Activated gamma-delta T cell treated with anti-CD3 and anti-CD28 coated beads, Interleukin-2, amount 50 U/mL, for 16 hours (primary cell): ENCODE measurements at regions not wholly inside any gene's neighbourhood (a gene's known extent, or its start where the extent isn't known, plus 50 kb on each side); places are given as distances from the start of the nearest gene placed in this dataset.
"Not testable (repeated sequence)": the region's sequence is repeated elsewhere in the genome, so short reads cannot be mapped to it uniquely, and the experiment has no call there.

Experiments used
- DNase-seq: peaks from one replicate; pipeline ENCODE4 v3.0.0-alpha.2; 2020; ENCODE audit warnings: low read depth

DNA sequence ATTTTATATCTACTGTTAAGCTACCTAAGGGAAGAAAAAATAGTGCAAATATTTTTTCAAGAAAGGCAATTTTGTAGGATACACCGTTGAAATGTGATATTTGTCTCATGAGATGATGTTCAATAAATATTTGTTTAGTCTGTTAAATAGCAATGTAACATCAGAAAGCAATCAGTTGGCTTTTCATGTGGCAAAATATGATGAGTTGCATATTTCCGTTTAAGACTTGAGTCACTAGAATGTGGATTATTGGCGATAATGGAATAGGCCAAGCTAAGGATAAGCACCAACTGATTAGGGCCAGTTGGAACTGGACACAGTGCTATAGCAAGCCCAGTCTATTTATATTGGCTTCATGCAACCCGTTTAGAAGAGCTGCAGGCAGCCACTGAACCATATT, 250.4 kb upstream of the SLC16A7 start:
- DNase-seq: no peak

DNA sequence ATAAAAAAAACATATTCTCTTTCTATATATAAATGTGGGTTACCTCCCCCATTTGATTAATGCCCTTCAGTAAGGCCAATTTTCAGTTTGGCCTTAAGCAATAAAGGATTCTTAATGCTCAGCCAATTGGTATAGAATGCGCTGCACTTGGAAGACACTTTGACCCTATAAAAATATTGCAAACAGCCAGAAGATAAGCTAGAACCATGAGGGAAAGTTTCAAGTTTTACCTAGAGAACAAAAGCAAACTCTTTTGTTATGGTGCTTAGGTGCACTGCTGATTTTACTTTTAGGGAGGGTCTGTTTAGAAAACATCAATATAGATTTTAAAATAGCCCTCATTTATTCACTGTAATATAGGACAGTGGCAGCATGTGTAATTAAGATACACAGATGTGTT, 251.6 kb upstream of the SLC16A7 start:
- no peak for DNase-seq

DNA sequence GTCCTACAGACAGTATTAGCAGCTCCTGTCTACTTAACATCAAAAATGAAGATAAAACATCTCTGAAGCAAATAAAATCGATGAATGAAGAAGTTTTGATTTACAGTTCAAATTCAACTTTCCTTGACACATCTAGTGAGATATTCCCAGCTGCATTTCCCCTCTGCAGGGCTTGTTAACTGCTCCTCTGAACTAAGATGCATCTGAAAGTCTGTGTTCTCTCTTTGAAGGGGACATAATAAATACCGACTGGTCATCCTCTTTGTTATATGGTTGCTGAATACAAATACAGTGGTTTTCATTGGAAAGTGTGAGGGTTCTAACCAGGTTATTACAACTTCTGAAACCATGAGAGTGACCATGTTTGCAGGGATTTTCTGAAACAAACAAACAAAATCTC, 266.4 kb upstream of the SLC16A7 start:
- no peak for DNase-seq

DNA sequence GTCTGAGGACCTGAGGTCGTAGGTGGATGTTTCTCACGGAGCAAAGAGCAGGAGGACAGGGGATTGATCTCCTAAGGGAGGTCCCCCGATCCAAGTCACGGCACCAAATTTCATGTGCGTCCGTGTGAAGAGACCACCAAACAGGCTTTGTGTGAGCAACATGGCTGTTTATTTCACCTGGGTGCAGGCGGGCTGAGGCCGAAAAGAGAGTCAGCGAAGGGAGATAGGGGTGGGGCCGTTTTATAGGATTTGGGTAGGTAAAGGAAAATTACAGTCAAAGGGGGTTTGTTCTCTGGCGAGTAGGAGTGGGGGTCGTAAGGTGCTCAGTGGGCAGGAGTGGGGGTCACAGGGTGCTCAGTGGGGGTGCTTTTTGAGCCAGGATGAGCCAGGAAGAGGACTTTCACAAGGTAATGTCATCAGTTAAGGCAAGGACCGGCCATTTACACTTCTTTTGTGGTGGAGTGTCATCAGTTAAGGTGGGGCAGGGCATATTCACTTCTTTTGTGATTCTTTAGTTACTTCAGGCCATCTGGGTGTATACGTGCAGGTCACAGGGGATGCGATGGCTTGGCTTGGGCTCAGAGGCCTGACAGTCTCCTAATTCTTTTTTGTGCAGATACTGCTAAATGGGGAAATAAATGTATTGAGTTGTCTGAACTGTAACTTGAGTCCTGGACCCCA, 267.3 kb upstream of the SLC16A7 start:
- not testable (repeated sequence) for DNase-seq

DNA sequence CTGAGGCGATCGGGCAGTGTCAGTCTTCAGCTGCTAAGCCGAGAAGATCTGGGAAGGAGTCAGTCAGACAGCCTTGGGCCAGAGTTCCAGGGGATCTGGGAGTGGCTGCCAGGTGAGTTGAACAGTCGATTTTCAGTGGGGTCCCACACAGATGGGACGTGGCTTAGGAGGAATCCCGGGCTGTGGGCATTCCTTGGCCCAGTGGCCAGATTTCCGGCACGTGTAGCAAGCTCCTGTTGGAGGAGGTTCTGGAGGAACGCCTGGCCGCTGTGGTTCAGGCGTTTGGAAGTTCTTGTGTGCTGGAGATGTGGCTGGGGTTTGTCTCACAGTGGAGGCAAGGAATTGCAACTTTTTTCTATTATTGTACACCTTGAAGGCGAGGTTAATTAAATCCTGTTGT, 269.4 kb upstream of the SLC16A7 start:
- DNase-seq: not testable (repeated sequence)

DNA sequence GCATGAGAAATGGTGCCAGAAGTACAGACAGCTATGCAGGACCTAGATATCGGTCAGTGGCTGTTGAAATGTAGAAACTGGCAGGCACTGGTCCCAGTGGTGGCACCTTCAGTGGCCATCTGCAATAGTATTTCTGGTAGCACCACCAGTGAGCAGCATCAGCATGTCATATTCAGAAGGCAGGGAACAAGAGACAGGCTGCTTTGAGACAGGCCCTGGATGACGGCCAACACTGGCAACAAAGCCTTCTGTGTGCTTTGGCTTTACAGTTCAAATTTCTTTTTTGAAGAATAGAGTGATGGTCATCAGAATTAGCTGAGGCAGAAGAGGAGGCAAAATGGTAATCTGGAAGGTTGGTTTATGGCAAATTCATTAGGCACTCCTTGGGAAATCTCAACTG, 273.4 kb upstream of the SLC16A7 start:
- DNase-seq: no peak

DNA sequence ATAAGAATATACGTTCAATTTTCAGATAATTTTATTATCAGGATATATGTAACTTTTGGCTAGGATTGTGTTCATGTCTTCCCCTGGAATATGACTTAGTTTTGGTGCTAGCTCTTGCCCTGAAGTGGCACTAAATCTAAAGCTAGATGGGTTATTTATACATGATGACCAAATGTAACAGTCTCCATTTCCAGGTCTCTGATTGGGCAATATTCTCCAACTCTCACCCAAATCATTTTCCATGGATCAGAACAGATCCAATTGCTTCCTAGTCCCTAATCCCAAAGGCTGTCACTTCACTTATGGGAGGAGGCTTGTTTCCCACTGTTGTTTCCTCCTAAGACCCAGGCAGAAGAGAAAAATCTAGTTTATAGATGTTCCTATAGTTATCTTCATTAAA, 274.6 kb upstream of the SLC16A7 start:
- no peak for DNase-seq

DNA sequence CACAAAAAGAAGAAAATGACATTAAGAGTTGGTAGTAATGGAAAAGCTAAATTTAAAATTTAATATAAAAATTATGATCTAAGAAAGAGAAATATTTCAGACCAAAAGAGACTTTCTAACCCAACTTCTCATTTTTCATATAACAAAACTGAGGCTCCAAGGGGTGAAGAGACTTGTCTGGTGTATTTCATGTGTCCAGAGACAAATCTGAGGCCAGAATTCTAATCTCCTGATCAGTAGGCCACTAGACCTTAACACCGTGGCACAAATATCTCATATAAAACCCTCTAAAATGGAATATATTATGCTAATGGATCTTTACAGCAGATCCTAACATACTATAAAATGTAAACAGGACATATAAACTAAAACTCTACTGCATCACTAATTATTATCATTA, 275.7 kb upstream of the SLC16A7 start:
- no peak for DNase-seq

DNA sequence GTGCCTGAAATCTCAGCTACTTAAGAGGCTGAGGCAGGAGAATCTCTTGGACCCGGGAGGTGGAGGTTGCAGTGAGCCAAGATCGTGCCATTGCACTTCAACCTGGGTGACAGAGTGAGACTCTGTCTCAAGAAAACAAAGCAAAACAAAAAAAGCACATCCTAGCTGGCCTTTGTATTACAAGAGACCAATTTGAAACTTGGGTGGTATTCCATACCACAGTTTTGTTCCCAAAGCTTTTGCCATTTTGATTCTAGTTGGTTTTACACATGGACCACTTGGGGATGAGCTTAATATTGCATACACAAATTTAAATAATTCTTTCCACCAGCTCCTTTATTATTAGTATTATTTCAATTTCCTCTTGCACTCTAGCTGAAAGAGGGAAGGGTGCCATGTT, 276.9 kb upstream of the SLC16A7 start:
- DNase-seq: no peak

DNA sequence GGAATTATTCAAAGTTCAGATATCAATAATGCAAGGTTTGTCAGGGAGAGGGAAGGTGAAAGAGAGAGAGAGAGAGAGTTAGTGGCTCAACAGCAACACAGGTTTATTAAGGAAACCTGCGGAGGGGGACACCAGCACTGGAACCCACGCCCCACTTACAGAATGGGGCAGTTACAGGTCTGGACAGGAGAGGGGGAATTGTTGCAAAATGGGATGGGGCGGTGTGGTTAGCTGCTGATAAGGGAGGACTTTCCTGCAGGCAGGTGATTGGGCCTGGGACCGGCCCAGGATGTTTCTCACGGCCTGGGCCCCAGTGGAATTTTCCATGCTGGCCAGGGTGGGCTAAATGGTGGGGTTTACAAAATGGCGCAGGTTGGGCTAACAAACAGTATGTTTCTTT, 278.2 kb upstream of the SLC16A7 start:
- DNase-seq: no peak

DNA sequence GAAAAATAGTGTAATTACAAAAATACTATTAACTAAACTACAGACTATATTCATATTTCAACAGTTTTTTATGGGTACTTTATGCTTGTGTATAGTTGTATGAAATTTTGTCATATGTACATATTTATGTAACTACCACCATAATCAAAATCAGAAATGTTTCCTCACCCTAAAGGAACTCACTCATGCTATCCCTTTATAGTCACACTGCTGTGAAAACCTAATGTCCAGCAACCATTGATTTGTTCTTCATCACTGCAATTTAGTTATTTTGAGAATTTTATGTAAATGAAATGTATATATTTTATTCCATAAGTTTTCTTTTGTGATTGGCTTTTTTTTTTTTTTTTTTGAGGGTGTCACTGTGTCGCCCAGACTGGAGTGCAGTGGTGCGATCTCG, 278.9 kb upstream of the SLC16A7 start:
- DNase-seq: no peak

DNA sequence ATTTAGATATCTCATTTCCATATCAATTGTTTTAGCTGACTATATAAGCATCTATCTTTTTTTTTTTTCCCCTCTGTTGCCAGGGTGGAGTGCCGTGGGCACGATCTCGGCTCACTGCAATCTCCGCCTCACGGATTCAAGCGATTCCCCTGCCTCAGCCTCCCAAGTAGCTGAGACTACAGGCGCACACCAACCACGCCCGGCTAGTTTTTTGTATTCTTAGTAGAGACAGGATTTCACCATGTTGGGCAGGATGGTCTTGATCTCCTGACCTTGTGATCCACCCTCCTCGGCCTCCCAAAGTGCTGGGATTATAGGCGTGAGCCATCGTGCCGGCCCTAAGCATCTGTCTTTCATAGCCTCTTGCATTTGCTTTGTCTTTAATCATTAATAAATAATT, 279.5 kb upstream of the SLC16A7 start:
- DNase-seq: not testable (repeated sequence)

DNA sequence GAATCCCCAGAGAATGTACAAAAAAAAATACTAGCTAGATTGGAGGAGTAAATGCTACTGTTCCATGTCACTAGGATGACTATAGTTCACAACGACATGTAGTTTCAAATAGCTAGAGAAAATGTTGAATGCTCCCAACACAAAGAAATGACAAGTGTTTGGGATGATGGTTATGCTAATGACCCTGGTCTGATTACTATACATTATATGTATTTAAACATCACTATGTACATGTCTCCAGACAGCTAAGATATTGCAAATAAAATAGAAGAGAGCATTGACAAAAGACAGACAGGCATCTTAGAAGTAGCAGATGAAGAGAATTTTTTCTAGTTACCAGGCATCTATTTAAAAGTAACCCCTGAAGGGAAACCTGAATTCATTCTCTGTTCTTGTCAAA, 281.6 kb upstream of the SLC16A7 start:
- DNase-seq: no peak

DNA sequence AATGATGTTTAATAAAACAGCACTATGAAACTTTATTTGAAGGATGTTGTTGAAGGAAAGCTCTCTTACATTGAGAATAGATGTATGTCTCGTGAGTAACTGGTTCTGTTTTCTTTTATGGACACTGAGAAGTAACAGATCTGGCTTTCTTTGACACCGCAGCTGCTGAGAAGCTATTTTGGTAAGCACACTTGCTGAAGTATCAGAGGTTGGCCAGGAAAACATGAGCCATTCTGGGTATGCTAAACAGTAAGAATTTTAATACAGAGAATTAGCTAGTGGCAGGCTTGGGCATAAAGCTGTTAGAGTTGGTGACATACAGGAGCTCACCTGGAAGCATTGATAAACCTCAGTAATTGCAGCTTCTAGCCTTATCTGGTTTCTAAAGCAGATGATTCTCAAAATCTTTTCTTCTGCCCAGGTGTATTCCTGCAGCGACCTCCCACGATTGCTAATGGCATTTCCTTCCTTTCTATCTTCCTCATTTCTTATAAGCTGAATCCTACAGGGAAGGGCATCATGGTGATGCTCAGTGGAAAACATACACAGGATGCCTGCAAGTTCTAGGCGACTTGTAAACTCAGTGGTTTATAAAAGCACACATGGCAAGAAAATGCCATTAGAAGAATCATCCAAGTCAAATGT, 291.6 kb upstream of the SLC16A7 start:
- no peak for DNase-seq

DNA sequence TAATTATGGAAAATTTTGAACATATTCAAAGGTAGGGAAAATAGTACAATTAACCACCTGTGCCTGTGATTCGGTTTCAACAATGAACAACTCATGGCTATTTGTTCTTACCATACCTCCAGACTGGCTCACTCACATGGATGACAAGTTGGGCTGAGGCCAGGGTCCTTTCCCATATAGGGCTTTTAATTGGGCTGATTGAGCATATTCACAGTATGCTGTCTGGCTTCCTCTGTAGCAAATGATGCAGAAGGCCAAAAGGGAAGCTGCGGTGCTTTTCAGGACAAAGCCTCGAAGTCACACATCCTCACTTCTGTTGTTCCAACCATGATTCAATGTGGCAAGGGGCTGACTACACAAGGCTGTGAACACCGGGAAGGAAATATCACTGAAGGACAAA, 297.5 kb upstream of the SLC16A7 start:
- no peak for DNase-seq

DNA sequence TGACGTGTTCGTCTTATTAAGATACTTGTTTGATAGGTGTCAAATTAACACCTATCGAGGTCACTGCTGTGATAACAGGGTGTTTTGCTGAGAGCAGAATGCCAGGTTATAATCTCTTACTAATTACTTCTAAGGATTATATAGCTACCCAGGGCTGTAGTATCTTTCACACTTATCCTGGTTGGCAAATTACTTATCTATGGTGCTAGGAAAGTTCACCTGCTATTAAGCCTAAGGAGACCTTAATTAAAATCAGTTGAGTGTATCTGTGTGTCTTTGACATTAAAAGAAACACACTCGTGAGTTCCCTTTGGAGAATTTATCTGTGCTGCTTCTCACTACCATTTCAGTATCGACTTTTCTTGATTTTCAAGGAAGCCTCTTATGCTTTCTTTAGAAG, 301.6 kb upstream of the SLC16A7 start:
- DNase-seq: no peak

DNA sequence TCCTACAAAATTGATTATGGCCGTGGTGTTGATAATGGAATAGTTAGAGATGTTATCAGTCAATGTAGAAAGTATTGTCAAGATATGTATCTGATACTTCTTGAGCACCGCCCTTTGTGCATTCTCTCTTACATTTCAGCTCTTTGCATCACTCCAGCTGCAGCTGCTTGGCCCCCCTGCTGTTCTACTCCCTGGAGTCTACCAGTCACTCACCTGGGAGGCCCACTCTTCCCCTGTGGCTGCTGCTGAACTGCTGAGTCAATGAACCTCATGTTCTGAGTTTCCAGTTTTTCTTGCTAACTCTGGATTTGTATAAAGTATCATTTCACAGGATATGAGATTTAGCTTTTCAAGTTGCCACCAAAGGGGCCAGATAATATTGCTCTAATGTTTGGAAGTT, 312.8 kb upstream of the SLC16A7 start:
- DNase-seq: no peak

DNA sequence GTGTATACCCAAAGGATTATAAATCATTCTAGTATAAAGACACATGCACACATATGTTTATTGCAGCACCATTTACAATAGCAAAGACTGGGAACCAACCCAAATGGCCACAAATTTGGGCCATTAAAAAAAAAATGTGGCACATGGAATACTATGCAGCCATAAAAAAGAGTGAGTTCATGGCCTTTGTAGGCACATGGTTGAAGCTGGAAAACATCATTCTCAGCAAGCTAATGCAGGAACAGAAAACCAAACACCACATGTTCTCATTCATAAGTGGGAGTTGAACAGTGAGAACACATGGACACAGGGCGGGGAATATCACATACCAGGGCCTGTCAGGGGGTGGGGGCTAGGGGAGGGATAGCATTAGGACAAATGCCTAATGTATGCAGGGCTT, 322.3 kb upstream of the SLC16A7 start:
- not testable (repeated sequence) for DNase-seq

DNA sequence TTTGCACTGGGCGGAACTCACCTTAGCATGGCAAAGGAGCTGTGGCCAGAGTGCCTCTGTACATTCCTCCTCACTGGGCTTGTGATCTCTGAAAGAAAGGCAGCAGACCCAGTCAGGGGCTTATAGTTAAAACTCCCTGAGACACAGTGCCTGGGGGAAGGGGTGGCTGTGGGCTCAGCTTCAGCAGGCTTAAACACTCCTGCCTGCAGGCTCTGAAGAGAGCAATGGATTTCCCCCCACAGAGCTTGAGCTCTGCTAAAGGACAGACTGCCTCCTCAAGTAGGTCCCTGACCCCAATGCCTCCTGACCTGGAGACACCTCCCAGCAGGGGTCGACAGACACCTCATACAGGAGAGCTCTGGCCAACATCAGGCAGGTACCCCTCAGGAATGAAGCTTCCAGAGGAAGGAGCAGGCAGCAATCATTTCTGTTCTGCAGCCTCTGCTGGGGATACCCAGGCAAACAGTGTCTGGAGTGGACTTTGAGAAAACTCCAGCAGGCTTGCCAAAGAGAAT, 327.5 kb upstream of the SLC16A7 start:
- no peak for DNase-seq

DNA sequence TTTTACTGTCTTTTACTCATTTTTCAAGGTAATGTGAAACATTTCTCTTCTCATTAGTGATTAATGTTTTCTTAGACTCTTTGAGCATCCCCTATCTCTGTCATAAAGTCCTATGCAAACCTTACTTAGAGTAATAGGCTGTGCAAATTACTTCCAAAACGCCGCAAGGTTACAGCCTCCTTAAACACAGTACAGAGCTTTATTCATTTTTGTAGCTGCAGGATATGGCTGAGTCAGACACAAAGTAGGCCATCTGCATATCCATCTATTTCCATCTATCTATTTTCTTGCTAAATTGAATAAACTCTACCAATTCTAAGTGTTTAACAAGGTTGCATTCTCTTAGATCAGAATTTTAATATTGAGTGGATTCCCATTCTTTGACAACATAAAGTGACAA, 335.6 kb upstream of the SLC16A7 start:
- DNase-seq: no peak

DNA sequence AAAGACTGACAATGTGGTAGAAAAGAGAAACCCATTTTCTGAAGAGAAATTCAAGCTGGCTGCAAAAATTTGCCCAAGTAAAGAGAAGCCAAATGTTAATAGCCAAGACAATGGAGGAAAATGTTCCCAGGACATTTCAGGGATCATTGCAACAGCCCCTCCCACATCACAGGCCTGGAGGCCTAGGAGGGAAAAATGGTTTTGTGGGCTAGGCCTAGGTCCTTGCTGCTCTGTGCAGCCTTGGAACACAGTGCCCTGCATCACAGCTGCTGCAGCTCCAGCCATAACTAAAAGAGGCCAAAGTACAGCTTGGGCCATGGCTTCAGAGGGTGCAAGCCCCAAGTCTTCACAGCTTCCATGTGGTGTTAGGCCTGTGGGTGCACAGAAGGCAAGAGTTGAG, 332.4 kb upstream of the LRIG3 start:
- no peak for DNase-seq

DNA sequence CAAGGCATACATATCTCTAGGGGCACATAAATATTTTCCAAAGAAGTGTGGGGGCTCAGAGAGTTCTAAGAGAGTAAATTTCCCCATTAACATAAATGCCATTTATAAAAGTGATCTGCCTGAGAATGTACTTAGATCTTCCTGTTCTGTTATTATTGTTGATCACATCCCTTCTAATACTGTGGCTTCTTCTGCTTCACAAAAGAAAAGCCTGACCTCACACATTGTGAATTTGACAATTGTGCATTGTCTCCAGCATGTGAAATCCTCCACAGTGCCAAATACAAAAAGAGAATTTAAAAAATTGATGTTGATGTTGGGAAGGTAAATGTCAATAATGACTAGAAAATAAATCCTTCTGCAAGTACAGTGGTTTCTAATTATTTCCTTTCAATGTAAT, 330.5 kb upstream of the LRIG3 start:
- no peak for DNase-seq

DNA sequence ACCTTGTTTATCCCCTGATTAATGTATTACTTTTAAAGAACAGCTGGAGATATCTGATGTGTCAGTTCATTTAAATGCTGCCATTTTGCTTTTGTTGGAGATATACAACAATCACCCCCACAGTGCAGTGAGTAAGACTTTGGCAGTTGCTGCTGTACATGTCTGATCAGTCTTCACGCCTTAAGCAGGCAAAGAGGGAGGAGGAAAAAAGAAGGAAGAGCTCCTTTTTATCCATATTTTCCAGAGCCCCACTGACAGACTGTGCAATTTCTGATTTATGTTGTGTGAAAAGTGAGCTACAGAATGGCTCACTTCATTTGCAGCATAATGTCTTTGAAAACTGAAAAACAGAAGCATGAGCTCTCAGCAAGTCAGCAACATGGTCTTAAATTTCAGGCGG, 319.7 kb upstream of the LRIG3 start:
- DNase-seq: no peak

DNA sequence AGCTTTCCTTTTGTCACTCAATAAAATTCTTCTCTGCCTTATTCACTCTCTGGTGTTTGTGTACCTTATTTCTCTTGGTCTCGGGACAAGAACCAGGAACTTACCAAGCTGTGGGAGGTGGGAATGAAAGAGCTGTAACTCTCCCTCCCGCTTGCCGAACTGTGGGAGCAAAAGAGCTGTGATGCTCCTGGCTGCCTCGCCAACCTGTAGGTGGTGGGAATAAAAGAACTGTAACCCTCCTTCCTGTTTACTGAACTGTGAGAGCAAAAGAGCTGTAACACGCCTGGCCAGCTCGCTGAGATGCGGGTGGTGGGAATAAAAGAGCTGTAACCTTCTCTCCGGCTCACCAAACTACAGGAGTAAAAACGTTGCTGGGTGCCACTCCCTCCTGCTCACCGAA, 314.1 kb upstream of the LRIG3 start:
- DNase-seq: no peak
